Panc1 (cell line): ENCODE measurements at regions not wholly inside any gene's neighbourhood (a gene's known extent, or its start where the extent isn't known, plus 50 kb on each side); places are given as distances from the start of the nearest gene placed in this dataset.

ENCODE experiments used
- TF ChIP-seq, protein P1 (sequence below): fragments of 450-650 bp; IDR thresholded peaks from 2 replicates; pipeline ENCODE4 v1.5.1; 2017; ENCODE audit warnings: mild to moderate bottlenecking
- TF ChIP-seq, protein P2 (sequence below), 2 experiments: IDR thresholded peaks; 2 replicates each; pipeline ENCODE4 v1.6.1; 2011 to 2012; ENCODE audit warnings: low read depth in 2 of 2, control low read depth in 1 of 2, low read length in 1 of 2, mild to moderate bottlenecking in 1 of 2, moderate library complexity in 1 of 2; ENCODE audit not compliant: insufficient read depth in 1 of 2

DNA sequence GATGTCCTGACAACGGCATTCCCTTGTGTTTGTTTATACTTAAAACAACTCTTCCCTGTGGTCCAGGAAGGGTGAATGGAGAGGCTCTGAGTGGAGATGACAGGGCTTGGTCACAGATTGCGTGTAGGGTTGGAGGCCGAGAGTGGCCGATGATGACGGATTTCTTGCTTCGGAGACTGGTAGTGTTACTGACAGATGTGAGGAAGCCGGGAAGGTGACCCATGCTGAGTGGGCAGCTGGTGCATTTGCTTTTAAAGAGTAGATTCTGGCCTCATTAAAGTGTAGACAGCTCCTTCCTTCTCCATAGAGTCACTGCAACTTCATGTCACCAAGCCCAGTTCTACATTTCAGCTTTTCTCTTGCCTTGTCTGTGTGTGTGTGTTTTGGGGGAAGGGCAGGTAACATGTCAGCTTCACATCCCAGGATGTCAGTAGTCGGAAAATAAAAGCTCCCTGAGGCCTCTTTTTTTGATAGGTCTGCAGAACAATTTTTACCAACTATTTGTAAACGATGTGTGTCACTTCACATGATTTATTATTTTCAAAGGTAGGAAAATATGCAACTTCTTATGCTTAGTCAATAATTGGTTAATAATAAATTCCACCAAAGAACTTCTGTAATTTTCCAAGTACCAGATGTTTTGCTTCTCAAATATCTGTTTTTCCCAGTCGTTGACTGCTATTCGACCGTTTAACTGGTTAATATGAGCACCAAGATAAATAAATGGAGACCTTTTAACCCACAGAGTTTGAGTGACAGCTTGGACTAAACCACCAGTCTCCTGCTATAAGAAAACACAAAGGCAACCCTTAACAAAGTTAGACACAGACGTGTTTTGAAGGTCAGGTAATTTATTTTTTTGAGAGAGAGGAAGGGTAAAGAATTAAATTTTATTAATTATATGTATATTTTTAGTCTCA, 436.9 kb downstream of the SLC4A3 start:
- TF ChIP-seq, protein P1, sequence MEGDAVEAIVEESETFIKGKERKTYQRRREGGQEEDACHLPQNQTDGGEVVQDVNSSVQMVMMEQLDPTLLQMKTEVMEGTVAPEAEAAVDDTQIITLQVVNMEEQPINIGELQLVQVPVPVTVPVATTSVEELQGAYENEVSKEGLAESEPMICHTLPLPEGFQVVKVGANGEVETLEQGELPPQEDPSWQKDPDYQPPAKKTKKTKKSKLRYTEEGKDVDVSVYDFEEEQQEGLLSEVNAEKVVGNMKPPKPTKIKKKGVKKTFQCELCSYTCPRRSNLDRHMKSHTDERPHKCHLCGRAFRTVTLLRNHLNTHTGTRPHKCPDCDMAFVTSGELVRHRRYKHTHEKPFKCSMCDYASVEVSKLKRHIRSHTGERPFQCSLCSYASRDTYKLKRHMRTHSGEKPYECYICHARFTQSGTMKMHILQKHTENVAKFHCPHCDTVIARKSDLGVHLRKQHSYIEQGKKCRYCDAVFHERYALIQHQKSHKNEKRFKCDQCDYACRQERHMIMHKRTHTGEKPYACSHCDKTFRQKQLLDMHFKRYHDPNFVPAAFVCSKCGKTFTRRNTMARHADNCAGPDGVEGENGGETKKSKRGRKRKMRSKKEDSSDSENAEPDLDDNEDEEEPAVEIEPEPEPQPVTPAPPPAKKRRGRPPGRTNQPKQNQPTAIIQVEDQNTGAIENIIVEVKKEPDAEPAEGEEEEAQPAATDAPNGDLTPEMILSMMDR, result no peak
- TF ChIP-seq, protein P2, sequence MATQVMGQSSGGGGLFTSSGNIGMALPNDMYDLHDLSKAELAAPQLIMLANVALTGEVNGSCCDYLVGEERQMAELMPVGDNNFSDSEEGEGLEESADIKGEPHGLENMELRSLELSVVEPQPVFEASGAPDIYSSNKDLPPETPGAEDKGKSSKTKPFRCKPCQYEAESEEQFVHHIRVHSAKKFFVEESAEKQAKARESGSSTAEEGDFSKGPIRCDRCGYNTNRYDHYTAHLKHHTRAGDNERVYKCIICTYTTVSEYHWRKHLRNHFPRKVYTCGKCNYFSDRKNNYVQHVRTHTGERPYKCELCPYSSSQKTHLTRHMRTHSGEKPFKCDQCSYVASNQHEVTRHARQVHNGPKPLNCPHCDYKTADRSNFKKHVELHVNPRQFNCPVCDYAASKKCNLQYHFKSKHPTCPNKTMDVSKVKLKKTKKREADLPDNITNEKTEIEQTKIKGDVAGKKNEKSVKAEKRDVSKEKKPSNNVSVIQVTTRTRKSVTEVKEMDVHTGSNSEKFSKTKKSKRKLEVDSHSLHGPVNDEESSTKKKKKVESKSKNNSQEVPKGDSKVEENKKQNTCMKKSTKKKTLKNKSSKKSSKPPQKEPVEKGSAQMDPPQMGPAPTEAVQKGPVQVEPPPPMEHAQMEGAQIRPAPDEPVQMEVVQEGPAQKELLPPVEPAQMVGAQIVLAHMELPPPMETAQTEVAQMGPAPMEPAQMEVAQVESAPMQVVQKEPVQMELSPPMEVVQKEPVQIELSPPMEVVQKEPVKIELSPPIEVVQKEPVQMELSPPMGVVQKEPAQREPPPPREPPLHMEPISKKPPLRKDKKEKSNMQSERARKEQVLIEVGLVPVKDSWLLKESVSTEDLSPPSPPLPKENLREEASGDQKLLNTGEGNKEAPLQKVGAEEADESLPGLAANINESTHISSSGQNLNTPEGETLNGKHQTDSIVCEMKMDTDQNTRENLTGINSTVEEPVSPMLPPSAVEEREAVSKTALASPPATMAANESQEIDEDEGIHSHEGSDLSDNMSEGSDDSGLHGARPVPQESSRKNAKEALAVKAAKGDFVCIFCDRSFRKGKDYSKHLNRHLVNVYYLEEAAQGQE (IDR thresholded peaks at IDR 0.05; ENCODE audit: insufficient read depth in 1 of 2, low read depth in 2 of 2, low read length in 1 of 2), result no peak
